ENCODE measurements at regions not wholly inside any gene's neighbourhood (a gene's known extent, or its start where the extent isn't known, plus 50 kb on each side); places are given as distances from the start of the nearest gene placed in this dataset.

GRCh38 chr4:111499291-111499690 is 646.0 kb upstream of the FAM241A start:
- ATAC-seq (ENCODE audit: low read depth) (no peak), DNase-seq (no peak)
- CTCF ChIA-PET: no interaction called here
- POLR2A ChIA-PET: no interaction called here
- WGBS (ENCODE audit: insufficient coverage): 85% methylated on average over 2 of the region's 3 CpGs
- Mint-ChIP-seq H3K27ac (no peak overlapping the region), H3K27me3 (no peaks in the 10 kb centered on the region), H3K4me1 (no peaks in the 10 kb centered on the region), H3K4me3 (no peak overlapping the region), H3K9me3 (ENCODE audit: insufficient read depth) (no peaks in the 10 kb centered on the region)
- H3K27ac ChIP-seq (ENCODE audit: low read length in 2 of 2): no peak overlapping the region
- H3K27me3 ChIP-seq (replicated peaks in 1 of 4; ENCODE audit: control extremely low read depth in 1 of 4, control insufficient read depth in 3 of 4, insufficient read depth in 4 of 4, low read length in 3 of 4): no peaks in the 10 kb centered on the region
- H3K9ac ChIP-seq (ENCODE audit: low read length): no peak overlapping the region
- no peaks in the 10 kb centered on the region for H3K36me3 ChIP-seq (replicated peaks in 1 of 2; ENCODE audit: control extremely low read depth in 1 of 2, control insufficient read depth in 1 of 2, extremely low read depth in 1 of 2, insufficient read depth in 2 of 2, low read length in 1 of 2)
- H2AFZ ChIP-seq (ENCODE audit: insufficient read depth, low read depth, low read length, poor library complexity, severe bottlenecking): no peak overlapping the region
- H3K79me2 ChIP-seq (ENCODE audit: control insufficient read depth, insufficient read depth, low read length): no peaks in the 10 kb centered on the region
- no peaks in the 10 kb centered on the region for H3K4me1 ChIP-seq (ENCODE audit: control insufficient read depth in 2 of 2, insufficient read depth in 2 of 2, low read length in 2 of 2)
- no peaks in the 10 kb centered on the region for H3K9me3 ChIP-seq (ENCODE audit: control extremely low read depth in 1 of 3, control insufficient read depth in 2 of 3, insufficient read depth in 1 of 3, low read length in 2 of 3)
- H3K4me3 ChIP-seq (ENCODE audit: control extremely low read depth in 1 of 5, extremely low read depth in 1 of 5, insufficient read depth in 1 of 5, low read depth in 2 of 5, low read length in 4 of 5): no peak overlapping the region
- H4K20me1 ChIP-seq (ENCODE audit: control insufficient read depth, insufficient read depth, low read length, poor library complexity, severe bottlenecking): no peaks in the 10 kb centered on the region
- intact Hi-C loops (cut with micrococcal nuclease): no loop called here
- no peak overlapping the region for H3K4me2 ChIP-seq (replicated peaks; ENCODE audit: low read depth, low read length, poor library complexity, severe bottlenecking)
- TF ChIP-seq CTCF (IDR thresholded peaks at IDR 0.05) (no peak), EZH2 (IDR thresholded peaks at IDR 0.05; ENCODE audit: borderline replicate concordance, insufficient read depth, low read depth, low read length, poor library complexity, severe bottlenecking) (no peak)

- Mint-ChIP-seq H3K27ac (no peak overlapping the region), H3K4me3 (no peak overlapping the region), H3K9me3 (ENCODE audit: insufficient read depth) (no peaks in the 10 kb centered on the region), H3K27me3 (no peaks in the 10 kb centered on the region), H3K4me1 (no peaks in the 10 kb centered on the region)
- H3K27me3 ChIP-seq (replicated peaks in 1 of 4; ENCODE audit: control extremely low read depth in 1 of 4, control insufficient read depth in 3 of 4, insufficient read depth in 4 of 4, low read length in 3 of 4): no peaks in the 10 kb centered on the region
- TF ChIP-seq CTCF (IDR thresholded peaks at IDR 0.05) (no peak), EZH2 (IDR thresholded peaks at IDR 0.05; ENCODE audit: borderline replicate concordance, insufficient read depth, low read depth, low read length, poor library complexity, severe bottlenecking) (no peak)
- DNase-seq: no peak
- no peak overlapping the region for H2AFZ ChIP-seq (ENCODE audit: insufficient read depth, low read depth, low read length, poor library complexity, severe bottlenecking)
- H3K79me2 ChIP-seq (ENCODE audit: control insufficient read depth, insufficient read depth, low read length): no peaks in the 10 kb centered on the region
- no peak overlapping the region for H3K4me2 ChIP-seq (replicated peaks; ENCODE audit: low read depth, low read length, poor library complexity, severe bottlenecking)
- WGBS (ENCODE audit: insufficient coverage): no CpG with 5 or more reads among the region's 1 CpG
- no peak overlapping the region for H3K27ac ChIP-seq (ENCODE audit: low read length in 2 of 2)
- intact Hi-C loops (cut with micrococcal nuclease): no loop called here
- H3K36me3 ChIP-seq (replicated peaks in 1 of 2; ENCODE audit: control extremely low read depth in 1 of 2, control insufficient read depth in 1 of 2, extremely low read depth in 1 of 2, insufficient read depth in 2 of 2, low read length in 1 of 2): no peaks in the 10 kb centered on the region
- no peaks in the 10 kb centered on the region for H3K4me1 ChIP-seq (ENCODE audit: control insufficient read depth in 2 of 2, insufficient read depth in 2 of 2, low read length in 2 of 2)
- ATAC-seq (ENCODE audit: low read depth): no peak
- CTCF ChIA-PET: no interaction called here
- POLR2A ChIA-PET: no interaction called here
- no peak overlapping the region for H3K9ac ChIP-seq (ENCODE audit: low read length)
- no peaks in the 10 kb centered on the region for H4K20me1 ChIP-seq (ENCODE audit: control insufficient read depth, insufficient read depth, low read length, poor library complexity, severe bottlenecking)
- no peaks in the 10 kb centered on the region for H3K9me3 ChIP-seq (ENCODE audit: control extremely low read depth in 1 of 3, control insufficient read depth in 2 of 3, insufficient read depth in 1 of 3, low read length in 2 of 3)
- no peak overlapping the region for H3K4me3 ChIP-seq (ENCODE audit: control extremely low read depth in 1 of 5, extremely low read depth in 1 of 5, insufficient read depth in 1 of 5, low read depth in 2 of 5, low read length in 4 of 5)
Observed at GRCh38 chr4:111499706-111500105, 645.5 kb upstream of the FAM241A start.

Measured in B cell (primary cell).